ENCODE measurements at regions not wholly inside any gene's neighbourhood (a gene's known extent, or its start where the extent isn't known, plus 50 kb on each side); places are given as distances from the start of the nearest gene placed in this dataset.

DNA sequence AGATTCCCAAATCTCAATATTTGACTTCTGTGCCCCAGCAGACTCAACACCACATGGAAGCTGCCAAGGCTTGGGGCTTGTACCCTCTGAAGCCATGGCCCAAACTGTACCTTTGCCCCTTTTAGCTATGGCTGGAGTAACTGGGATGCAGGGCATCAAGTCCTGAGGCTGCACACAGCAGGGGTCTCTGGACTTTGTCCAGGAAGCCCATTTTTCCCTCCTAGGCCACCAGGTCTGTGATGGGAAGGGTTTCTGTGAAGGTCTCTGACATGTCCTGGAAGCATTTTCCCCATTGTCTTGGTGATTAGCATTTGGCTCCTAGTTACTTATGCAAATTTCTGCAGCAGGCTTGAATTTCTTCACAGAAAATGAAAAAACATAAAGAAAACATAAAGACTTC lies 762.3 kb downstream of the GALC start:
- no peak for DNase-seq

DNA sequence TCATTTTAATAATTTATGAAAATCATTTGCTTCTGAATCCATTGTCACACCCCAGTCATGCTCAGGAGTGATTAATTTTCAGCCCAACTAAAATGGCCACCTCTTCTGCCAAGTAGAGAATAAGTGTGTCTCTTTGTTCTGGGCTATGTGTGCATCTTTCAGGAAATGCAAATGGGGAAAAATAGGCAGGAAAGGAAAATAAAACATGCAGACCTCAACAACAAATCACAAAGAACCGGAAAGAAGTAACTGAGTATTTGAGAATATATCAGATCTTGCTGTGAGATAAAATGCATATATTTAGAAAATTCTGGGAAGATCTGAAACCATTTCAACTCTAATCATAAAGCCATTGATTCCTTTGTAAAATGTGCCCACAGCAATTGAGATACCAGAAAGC lies 763.9 kb downstream of the GALC start:
- no peak for DNase-seq

DNA sequence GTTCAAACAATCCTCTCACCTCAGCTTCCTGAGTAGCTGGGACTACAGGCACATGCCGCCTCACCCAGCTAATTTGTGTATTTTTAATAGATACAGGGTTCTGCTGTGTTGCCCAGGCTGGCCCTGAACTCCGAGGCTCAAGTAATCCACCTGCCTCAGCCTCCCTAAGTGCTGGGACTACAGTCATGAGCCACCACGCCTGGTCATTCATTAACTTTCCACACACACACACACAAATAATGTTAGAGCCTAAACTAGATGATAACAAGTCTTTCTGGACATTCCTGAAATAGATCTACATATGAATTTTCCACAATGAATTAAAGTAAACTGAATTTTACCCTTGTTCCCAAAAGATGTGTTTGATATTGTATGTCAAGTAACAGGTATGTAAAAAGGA lies 776.0 kb downstream of the GALC start:
- DNase-seq = no peak

DNA sequence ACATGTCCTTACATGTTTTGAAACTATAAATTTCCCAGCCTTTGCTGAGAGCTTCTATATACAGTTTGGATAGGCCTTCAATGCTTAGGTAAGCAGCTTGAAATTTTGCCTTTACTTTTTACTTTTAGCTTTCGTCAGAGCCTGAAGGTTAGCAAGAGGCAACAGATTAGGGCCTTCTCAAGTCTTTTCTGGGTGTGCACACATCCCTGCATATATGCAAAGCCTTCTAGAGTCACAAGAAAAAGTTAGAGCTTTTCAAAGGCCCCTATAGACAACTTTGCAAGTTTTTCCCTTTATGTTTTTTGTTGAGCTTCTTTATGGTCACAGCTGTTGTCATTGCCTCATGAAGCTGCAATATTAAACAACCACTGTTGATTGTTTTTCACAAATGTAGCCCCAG lies 778.4 kb downstream of the GALC start:
- DNase-seq = no peak

DNA sequence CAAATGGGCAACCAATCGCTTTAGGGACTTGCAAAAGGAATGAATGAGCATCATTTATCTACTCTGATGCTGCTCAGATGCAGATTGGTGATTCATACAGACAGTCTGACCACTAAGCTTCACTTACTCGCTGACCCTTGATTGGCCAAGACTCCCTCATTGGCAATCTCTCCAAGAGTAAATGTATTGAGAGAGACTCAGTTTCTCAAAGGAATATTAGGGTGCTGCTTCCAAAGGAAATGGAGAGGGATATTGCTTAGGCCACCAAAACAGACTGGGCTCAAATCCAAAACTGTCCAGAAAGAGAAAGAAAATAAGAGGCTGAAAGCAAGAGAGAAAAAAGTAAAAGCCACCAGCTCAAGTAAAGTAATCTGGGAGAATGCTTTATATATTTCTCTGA lies 785.2 kb downstream of the GALC start:
- DNase-seq = no peak

DNA sequence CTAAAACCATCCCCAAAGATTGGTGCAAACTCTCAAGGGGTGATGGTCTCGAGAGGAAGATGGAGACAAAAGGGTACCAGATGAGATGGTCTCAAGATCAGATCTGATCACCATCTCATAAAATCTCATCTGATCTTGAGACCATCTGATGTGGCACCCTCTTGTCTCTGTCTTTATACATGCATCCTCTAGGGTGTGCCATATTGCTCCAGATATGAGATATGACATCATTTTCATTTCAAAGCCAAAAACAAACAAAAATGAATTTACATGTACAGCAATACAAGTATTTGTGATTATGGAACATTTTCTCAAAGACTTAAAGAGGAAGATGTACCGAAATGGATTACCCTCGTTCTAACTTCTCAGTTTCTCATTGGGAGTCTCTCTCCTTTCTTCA lies 787.2 kb downstream of the GALC start:
- DNase-seq = no peak

DNA sequence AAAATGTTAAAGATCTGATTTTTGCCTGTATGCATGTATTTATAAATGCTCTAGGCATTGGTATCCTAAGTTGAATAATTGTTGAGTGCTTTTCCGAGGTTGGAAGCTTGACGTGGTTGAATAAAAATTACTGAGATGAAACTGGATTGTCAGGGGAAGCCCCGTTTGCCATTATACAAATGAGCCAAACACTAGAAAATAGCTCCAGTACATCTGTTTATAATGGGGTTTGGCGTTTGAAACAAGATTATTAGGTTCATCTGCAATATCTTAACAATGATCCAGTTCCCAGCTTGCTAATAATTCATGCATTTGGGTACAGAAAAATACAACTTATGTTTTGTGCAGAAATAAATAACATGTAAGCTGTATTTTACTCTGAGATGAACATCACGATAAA lies 789.6 kb downstream of the GALC start:
- DNase-seq = no peak

DNA sequence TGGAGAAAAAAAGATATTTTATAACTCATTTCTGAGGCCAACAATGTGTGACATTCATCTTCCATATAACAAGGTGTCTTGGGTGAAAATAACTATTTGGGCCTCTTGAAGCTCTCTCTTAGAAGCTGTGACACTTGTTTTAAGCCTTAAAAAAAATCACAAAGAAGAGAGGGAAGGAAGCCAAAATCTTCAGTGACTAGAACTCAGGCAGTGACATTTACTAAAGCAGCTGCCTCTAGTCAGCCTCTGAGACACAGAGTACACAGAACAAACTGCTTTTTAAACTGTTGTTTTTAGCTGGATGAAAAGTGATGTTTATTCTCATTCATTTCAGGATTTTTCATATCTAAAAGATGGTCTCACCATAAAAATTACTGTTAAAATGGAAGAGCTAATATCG lies 793.6 kb downstream of the GALC start:
- no peak for DNase-seq

DNA sequence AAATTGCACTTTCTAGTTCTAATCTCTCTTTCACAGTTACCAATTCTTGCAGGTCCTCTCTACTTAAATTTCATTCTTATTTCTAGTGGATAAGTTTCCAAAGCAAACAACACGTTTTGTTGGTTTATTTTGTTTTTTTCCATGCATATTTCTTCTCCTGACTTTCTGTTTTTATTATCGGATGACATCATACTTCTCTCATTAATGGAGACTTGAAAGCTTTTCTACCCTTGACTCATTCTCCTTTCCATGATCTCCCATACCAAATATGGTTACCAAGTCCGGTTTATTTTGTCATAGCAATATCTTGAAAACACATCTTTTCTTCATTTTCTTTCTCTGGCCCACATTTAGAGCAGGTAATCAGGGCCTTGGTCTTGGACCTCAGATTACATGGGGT lies 796.5 kb downstream of the GALC start:
- DNase-seq = no peak

DNA sequence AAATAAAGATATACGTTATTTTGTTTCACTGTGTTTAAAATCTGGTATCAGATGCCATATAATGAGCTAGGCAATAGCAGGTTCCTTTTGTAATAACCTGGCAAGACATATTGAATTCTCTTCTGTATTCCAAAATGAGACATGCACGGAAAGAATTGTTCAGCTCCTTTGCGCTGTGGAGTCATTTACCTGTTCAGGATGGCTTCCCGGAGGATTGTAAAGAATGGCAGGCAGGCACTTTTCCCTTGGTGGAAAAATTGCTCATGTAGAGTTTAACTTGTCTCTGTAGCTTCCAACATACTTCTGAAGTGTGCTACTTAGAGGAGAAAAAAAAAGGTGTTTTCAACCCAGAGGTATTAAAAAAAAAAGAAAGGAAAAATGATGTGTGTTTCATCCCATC lies 805.2 kb downstream of the GALC start:
- no peak for DNase-seq

DNA sequence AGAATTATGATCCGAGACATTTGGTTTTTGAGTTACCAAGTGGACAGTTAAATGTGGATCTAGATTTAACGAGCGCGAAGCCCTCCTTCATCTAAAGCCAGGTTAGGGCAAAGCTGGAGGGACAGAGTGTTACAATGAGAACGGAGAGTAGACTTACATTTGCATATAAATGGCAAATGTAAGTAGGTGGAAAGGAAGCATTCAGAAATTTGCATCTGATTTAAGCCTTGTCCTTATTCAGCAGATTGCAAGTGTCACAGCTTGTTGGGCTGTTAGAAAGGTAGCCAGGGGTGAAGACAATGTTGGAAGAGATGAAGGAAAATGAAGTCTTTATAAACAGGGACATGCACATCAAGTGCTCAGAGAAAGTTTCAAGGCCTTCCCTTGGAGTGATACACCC lies 806.2 kb downstream of the GALC start:
- DNase-seq = no peak

DNA sequence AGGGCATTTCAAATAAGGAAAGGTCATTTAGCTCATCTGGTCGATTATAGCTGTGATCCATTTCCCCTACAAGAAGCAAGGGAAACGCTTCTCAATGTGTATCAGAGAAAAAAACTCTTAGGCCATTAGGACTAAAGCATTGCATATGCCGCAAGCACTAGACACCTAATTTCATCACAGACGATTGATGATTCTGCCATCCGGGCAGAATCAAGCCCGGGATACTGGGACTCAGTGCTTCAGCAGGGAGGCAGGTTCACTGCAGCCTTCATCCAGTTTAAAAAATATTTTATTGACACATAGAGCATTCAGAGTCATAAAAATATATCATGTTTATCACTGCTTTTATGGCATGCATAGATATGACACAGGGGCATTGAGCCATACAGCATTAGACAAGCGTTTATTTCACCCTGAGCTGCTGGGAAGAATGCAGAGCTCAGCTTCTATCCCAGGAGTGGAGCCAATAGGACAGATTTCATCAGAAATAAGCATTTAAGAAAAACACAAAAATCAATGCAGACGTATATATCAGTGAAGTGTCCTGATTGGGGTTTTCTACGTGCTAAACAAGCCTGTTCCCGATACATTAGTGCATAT lies 806.9 kb downstream of the GALC start:
- DNase-seq = no peak

DNA sequence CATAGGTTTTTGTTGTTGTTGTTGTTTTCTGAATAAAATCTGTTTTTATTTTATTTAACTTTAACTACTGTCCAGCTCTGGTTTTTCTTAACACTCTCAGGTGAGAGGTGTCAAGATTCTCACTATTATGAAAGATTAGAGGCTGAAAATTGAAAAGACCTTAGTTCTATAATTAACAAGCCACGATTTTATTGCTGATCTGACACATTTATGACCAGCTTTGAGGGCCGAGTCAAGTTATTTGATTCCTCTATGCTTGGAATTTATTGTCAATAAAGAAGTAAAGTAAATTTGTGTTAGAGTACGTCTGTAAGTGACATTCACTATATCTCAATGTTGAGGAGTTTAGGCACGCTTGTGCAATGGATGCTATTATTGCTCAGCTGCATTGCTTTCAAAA lies 808.8 kb downstream of the GALC start:
- no peak for DNase-seq

DNA sequence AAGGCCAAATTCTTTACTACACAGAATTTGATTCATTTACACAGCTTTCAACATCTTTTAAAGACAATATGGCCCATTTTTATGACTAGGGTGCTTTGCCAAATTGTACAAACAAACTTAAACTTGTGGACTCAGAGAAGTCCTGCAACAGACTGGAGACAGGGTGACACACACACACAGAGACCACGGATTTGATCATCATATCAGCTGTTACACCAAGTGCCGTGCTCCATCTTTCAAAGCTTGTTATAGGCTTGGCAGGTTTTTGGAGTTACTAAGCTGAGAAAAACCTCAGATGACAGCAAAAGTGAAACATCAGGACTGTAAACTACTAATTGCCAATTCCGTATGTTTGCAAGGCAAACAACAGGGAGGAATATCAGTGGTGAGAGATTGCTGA lies 811.7 kb downstream of the GALC start:
- DNase-seq = no peak

DNA sequence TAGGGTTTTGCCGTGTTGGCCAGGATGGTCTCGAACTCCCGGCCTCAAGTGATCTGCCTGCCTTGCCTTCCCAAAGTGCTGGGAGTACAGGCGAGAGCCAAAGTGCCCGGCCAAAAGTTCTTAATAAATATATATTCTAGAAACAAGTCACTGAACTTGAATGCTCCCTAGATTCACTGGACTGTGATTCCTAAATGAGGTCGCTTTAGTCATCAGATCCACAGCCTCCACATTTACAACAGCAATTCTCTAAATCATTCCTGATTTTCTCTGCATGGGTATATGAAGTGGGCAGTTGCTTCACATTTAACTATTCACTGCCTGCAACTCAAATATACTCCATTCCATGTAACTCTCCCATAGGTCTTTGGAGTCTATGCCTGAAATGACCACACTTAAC lies 813.0 kb downstream of the GALC start:
- DNase-seq = no peak

DNA sequence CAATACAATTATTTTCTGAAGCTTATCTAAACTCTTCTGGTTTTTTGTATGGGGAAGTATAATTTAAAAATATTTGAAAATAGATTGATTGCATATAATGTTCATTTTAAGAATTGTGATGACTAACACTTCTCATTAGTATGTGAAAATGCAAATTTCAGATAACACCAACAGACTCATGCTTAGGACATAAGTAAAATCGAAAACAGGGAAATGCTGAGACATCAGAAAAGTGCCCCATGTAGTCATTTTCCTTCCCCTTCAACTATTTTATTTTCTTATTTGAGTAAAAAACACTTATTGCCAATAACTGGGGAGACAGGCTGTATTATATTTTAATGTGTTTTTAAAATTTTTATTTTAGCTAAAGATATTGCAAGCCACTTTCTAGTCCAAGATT lies 814.7 kb downstream of the GALC start:
- DNase-seq = no peak

DNA sequence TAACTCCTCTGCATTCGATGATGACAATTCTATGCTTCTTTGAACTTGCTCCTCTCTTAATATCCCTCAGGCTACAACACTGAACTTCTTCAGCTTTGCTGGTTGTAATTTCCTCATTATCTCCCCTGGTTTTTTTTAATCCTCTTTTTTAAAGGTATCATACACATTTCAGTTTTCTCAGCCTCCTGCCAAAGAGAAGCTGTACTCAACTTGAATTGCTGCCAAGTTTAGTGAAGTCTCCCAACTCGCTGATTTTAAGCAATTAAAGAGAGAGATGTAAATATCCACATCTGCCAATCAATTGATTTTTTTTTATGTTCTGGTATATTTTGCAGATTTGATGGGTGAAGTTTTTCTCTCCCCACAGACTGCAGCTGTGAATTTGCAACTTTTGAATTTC lies 817.8 kb downstream of the GALC start:
- DNase-seq = no peak

DNA sequence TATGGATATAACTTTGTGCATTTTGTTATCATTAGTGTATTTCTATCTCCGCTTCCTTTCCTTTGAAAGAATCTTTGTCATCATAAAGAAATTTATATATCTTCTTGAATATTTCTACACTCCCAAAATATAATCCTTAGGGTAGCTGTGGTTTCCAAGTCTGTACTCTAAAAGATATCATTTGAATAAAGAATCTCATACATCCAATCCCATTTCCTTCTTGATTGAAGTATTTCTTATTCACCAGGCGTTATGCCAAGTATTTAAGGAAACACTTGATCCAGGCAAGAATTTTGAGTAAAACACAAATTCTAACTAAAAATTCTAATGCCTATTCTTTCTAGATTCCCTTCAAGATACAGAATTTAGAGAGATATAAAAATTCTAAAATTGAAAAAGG lies 821.8 kb downstream of the GALC start:
- no peak for DNase-seq

DNA sequence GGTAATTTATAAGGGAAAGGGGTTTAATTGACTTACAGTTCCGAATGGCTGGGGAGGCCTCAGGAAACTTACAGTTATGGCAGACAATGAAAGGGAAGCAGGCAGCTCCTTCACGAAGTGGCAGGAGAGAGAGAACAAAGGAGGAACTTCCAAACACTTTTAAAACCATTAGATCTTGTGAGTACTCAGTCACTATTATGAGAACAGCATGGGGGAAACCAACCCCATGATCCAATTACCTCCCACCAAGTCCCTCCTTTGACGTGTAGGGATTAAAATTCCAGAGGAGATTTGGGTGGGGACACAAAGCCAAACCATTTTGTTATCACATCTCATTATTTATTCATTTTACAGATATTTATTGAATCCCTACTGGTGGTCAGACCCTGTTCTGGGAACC lies 822.8 kb downstream of the GALC start:
- no peak for DNase-seq

DNA sequence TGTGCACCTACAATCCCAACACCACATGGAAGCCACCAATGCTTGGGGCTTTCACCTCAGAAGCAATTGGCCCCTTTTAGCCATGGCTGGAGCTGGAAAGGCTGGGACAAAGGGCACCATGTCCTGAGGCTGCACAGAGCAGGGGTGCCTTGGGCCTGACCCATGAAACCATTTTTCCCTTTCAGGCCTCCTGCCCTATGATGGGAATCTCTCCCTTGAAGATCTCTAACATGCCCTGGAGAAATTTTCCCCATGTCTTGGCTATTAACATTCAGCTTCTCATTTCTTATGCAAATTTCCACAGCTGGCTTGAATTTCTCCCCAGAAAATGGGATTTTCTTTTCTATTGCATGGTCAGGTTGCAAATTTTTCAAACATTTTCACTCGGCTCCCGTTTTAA lies 823.6 kb downstream of the GALC start:
- DNase-seq = no peak

DNA sequence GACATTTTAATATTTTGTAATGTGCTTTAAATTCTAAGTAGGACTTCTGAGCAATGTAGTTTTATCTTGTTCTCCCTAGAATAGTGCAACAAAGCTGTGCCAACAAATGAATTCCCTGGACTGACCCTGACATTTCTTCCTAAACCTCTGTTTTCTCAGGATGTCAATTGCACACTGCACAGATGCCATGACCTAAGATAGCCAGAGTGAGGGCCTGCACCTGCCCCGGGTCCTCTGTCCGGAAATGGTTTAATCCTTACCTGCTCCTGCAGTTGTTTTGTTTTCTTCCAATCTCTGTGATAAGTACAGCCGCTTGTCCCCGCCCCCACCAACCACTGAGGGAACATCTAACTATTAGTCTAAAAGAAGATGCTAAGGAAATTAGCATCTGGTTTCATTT lies 831.5 kb downstream of the GALC start:
- no peak for DNase-seq

DNA sequence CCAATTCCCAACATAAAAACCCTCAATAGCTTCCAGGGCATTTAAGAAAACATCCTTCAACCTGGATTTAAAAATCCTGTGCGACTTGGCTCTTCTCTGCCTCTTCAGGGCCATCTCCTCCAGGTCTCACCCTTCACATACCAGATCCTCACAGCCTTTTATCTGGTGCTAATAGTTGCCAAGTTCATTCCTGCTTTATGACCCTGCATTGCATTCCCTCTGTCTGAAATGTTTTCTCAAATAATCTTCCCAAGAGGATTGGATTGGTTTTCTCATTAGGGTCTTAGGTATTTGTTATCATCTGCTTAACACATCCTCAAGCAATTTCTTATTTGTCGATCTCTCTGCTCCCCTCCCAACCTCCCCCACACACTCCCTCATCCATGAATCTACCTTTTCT lies 832.0 kb downstream of the GALC start:
- no peak for DNase-seq

DNA sequence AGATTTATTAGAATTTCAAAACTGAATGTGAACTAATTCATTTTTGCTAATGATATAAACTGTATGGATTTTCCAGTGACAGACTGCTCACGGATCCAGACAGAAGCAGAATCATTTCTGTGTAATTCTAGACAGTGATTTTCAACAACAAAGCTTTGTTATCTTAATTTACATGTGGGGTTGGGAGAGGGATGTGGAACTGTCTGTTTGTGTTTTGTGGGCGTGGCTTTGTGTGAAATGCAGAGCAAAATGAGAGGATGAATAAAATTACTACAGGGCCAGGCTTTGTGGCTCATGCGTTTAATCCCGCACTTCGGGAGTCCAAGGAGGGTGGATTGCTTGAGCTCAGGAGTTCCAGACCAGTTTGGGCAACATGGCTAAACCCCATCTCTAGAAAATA lies 834.7 kb downstream of the GALC start:
- no peak for DNase-seq

DNA sequence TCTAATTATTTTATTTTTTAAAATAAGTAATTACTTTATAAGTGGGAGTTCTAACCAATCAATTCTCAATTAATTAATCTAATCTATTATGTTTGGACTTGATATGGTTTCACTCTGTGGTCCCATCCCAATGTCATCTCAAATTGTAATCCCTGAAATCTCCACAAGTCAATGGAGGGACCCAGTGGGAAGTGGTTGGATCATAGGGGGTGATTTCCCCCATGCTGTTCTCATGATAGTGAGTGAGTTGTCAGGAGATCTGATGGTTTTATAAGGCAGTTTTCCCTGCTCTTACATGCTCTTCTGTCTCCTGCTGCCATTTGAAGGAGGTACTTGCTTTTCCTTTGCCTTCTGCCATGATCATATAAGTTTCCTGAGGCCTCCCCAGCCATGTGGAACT lies 836.1 kb downstream of the GALC start:
- DNase-seq = no peak

DNA sequence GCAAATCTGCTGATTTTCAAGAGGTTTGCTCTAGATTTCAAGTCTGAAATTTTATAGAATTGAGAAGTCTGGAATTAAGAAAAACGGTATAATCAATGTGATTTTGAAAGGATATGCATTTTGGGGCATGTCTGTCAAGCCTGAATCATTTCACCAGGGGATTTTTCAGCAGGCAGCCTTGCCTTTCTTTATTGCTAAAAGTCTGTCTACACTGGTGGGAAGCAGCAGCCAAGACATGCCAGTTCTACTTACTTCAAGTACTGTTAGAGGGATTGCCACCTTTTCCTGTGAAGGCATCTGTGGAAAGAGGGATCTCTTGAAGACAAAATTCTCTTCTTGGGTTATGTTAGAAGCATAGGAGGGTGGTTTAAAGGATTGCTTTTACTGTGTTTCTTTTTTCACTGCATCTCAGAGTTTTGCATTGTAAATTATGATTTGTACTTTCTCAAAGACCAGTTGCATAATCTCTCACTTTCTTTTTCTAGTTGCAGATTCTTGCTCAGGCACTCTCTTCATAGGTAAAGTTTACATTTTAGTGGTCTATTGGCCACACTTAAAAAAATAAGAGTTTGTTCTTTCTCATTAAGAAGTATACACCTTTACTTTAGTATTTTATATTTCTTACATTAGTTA lies 837.0 kb downstream of the GALC start:
- DNase-seq = no peak

DNA sequence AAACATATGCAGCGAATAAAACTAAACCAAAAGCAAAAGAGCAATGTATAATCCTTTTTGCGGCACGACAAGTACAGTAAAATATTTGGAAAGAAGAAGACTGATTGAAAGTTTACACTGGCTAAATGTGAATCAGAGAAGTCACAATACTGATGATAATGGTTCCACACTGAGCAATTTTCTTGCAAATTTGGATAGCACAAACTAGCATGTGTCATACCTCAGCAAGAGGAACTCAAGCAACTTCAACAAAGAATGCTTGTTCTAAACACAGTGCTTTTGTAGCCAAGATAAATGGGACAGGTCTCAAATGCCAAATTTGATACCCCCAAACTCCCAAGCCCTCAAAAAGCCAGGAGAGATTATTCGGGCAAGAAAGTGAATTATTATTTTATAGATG lies 839.1 kb downstream of the GALC start:
- no peak for DNase-seq

Measured in CD4-positive, alpha-beta T cell treated with Interferon alpha-2 for 1 hour (primary cell).